Naive thymus-derived CD4-positive, alpha-beta T cell (primary cell): ENCODE measurements at regions not wholly inside any gene's neighbourhood (a gene's known extent, or its start where the extent isn't known, plus 50 kb on each side); places are given as distances from the start of the nearest gene placed in this dataset.

Experiments
- ATAC-seq: fragments of 150-1000 bp; cut with Tn5 transposase; 2 replicates; pipeline ENCODE4 v1.10.0; 2021; ENCODE audit warnings: mild to moderate bottlenecking, moderate library complexity
- CTCF ChIA-PET: fragments of 350-600 bp; sonication (Branson Sonifier 250); formaldehyde crosslinking; loops from one replicate; lab custom pipeline; 2021; ENCODE audit warnings: antibody characterized with exemption; lab: Charles Lee
- POLR2A ChIA-PET: fragments of 350-600 bp; sonication (Branson Sonifier 250); formaldehyde crosslinking; loops from one replicate; lab custom pipeline; 2021; ENCODE audit warnings: antibody characterized with exemption, inconsistent platforms; lab: Charles Lee
- DNase-seq, 9 donors: peaks; one replicate each; pipeline versions ENCODE4 v3.0.0 to v3.0.0-alpha.2; 2020 to 2022; ENCODE audit warnings: mixed read lengths in 1 of 9
- H3K27ac ChIP-seq: one replicate; pipeline ENCODE4 v1.7.0; 2013; ENCODE audit warnings: mild to moderate bottlenecking, low read depth, low read length, moderate library complexity
- H3K27me3 ChIP-seq, 2 donors: one replicate each; pipeline ENCODE4 v1.7.0; 2013; ENCODE audit warnings: low read length in 2 of 2, mild to moderate bottlenecking in 2 of 2, moderate library complexity in 2 of 2; ENCODE audit not compliant: control insufficient read depth in 2 of 2, insufficient read depth in 2 of 2
- H3K36me3 ChIP-seq, 3 experiments: 1 replicate in 2 of 3; 2 replicates in 1 of 3; pipeline ENCODE4 v1.7.0; 2013; ENCODE audit warnings: low read length in 3 of 3, mild to moderate bottlenecking in 3 of 3, moderate library complexity in 1 of 3; ENCODE audit not compliant: insufficient read depth in 3 of 3, control insufficient read depth in 2 of 3
- H3K4me1 ChIP-seq, 2 donors: one replicate each; pipeline ENCODE4 v1.7.0; 2013; ENCODE audit warnings: low read length in 2 of 2, mild to moderate bottlenecking in 2 of 2, moderate library complexity in 1 of 2; ENCODE audit not compliant: control insufficient read depth in 2 of 2, insufficient read depth in 2 of 2
- H3K4me3 ChIP-seq: 2 replicates; pipeline ENCODE4 v1.7.0; 2013; ENCODE audit warnings: mild to moderate bottlenecking, low read length
- H3K9me3 ChIP-seq, 3 experiments: 1 replicate in 2 of 3; 2 replicates in 1 of 3; pipeline ENCODE4 v1.7.0; 2013; ENCODE audit warnings: low read length in 3 of 3; ENCODE audit not compliant: control insufficient read depth in 2 of 3
- H3K27ac Mint-ChIP-seq, 9 donors: one replicate each; pipeline ENCODE4 v1.8.0; 2020 to 2022; ENCODE audit warnings: mixed read lengths in 9 of 9, mild to moderate bottlenecking in 8 of 9, moderate library complexity in 5 of 9, inconsistent platforms in 2 of 9
- H3K27me3 Mint-ChIP-seq, 5 donors: one replicate each; pipeline ENCODE4 v1.8.0; 2021 to 2022; ENCODE audit warnings: mixed read lengths in 5 of 5, mild to moderate bottlenecking in 1 of 5
- H3K36me3 Mint-ChIP-seq, 5 donors: one replicate each; pipeline ENCODE4 v1.8.0; 2020 to 2022; ENCODE audit warnings: mixed read lengths in 5 of 5, mild to moderate bottlenecking in 3 of 5, inconsistent platforms in 1 of 5
- H3K4me1 Mint-ChIP-seq, 7 donors: one replicate each; pipeline ENCODE4 v1.8.0; 2020 to 2022; ENCODE audit warnings: mixed read lengths in 7 of 7, mild to moderate bottlenecking in 3 of 7, inconsistent platforms in 1 of 7
- H3K4me3 Mint-ChIP-seq, 10 donors: one replicate each; pipeline ENCODE4 v1.8.0; 2020 to 2022; ENCODE audit warnings: mild to moderate bottlenecking in 10 of 10, mixed read lengths in 10 of 10, moderate library complexity in 6 of 10, inconsistent platforms in 2 of 10
- H3K9me3 Mint-ChIP-seq, 11 donors: one replicate each; pipeline ENCODE4 v1.8.0; 2020 to 2022; ENCODE audit warnings: mixed read lengths in 11 of 11, mild to moderate bottlenecking in 4 of 11, inconsistent platforms in 1 of 11, moderate library complexity in 1 of 11
- intact Hi-C, 2 donors: fragments of 100-400 bp; cut with micrococcal nuclease; formaldehyde crosslinking; loops; one replicate each; pipeline ENCODE4 v1.15.1; 2023

DNA sequence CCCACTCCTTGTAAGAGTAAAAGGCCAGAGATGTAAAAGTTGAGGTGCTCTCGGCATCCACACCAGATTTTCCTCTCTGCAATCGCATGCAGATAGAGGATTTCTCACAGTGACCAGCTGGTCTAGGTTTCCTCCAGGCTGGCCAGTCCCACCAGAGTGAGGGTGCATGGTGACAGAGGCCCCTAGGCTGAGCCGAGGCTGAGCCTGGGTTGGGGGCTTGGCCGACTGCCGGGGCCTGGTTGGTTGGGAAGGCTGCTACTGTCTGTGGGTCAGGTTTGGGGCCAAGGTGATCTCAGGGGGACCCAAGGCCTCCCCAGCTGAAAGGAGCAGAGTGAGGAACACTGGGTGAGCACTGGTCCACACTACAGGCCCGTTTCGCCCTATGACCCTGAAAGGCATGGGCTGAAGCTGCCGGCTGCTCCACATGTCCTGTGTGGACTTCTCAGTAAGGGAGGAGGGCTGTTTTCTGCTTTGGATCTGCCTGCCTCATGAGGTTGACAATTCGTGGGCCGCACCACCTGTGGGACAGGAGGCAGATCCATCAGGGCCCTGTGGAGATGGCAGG lies 400.8 kb upstream of the IRX4 start:
- POLR2A ChIA-PET, result no interaction called here
- no peak overlapping the region for H3K4me3 Mint-ChIP-seq
- CTCF ChIA-PET, result no interaction called here

DNA sequence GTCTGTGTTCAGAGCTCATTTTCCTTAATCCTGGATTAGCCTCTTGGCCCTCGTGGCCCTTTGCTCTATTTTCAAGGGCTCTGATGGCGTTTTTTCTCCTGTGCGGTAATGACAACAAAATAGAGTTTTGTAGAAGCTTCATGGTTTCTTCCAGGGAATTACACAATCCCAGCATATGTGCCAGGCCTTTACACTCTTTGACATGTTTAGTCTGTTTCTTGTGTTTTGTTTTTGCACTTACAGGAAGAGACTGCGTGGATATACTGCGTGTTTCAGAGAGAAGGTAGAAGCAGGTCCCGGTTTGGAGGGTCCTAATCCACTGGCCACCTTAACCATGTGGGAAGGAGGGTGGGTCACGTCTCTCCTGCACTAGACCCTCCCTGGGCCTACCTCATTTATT lies 400.2 kb upstream of the IRX4 start:
- no peak overlapping the region for H3K27ac ChIP-seq
- H3K27ac Mint-ChIP-seq, result no peak overlapping the region
- peaks cover 0 to 1% (median 0%) of the 10 kb centered on the region in 7 donors for H3K4me1 Mint-ChIP-seq
- no peaks in the 10 kb centered on the region for H3K36me3 ChIP-seq
- ChIA-PET POLR2A (no interaction called here), CTCF (no interaction called here)
- peaks cover 0 to 5% (median 0%) of the 10 kb centered on the region in 11 donors for H3K9me3 Mint-ChIP-seq
- no peak overlapping the region for H3K4me3 Mint-ChIP-seq
- peaks cover 0 to 7% (median 4%) of the 10 kb centered on the region in 5 donors for H3K27me3 Mint-ChIP-seq
- H3K36me3 Mint-ChIP-seq, result no peaks in the 10 kb centered on the region
- ATAC-seq (no peak), DNase-seq (no peak)
- no peaks in the 10 kb centered on the region for H3K27me3 ChIP-seq
- intact Hi-C loops, result no loop called here
- H3K4me3 ChIP-seq, result no peak overlapping the region
- no peaks in the 10 kb centered on the region for H3K4me1 ChIP-seq
- no peaks in the 10 kb centered on the region for H3K9me3 ChIP-seq

More for the DNA sequence above, 400.8 kb upstream of the IRX4 start:
- no peaks in the 10 kb centered on the region for H3K36me3 Mint-ChIP-seq
- H3K27me3 Mint-ChIP-seq, result peaks cover 0 to under 1% (median under 1%) of the 10 kb centered on the region in 5 donors
- intact Hi-C loops, result no loop called here
- no peak overlapping the region for H3K27ac Mint-ChIP-seq
- no peak overlapping the region for H3K27ac ChIP-seq
- H3K9me3 Mint-ChIP-seq, result peaks cover 0 to 5% (median 0%) of the 10 kb centered on the region in 11 donors
- no peaks in the 10 kb centered on the region for H3K36me3 ChIP-seq
- DNase-seq (no peak), ATAC-seq (no peak)
- H3K4me1 ChIP-seq, result no peaks in the 10 kb centered on the region
- no peak overlapping the region for H3K4me3 ChIP-seq
- H3K9me3 ChIP-seq, result no peaks in the 10 kb centered on the region
- no peaks in the 10 kb centered on the region for H3K27me3 ChIP-seq
- H3K4me1 Mint-ChIP-seq, result peaks cover 0 to 1% (median 0%) of the 10 kb centered on the region in 7 donors

DNA sequence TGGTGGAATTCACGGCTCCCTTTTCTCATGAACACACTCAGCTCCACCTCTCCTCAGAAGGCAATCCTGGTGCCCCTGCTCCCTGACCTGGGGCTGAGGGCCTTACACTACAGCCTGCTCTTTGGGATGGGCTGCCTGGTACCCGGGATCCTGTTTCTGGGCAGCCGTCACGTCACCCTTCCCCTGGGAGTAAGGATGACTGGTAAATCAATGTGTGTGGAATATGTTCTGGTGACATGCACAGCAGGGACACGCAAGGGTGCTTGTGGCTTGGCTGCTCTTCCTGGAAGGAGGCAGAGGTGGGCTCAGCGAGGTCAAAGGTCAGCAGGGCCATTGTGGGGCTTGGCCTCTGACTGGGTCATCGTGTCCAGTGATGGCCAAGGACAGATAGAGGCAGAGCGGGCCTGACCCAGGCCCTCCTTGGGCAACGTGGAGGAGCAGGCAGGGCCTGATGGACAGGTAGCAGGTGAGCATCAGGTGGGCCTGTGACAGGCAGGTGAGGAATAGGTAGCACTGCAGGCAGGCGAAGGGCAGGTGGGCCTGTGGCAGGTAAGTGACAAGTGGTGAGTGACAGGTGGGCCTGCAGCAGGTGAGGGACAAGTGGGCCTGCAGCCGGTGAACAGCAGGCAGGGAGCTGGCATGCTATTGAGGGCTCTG lies 399.4 kb upstream of the IRX4 start:
- ATAC-seq (no peak), DNase-seq (no peak)
- H3K27me3 ChIP-seq, result no peaks in the 10 kb centered on the region
- no peak overlapping the region for H3K4me3 Mint-ChIP-seq
- POLR2A ChIA-PET, result no interaction called here
- H3K4me1 Mint-ChIP-seq, result peaks cover 0 to 1% (median 0%) of the 10 kb centered on the region in 7 donors
- no peak overlapping the region for H3K27ac ChIP-seq
- H3K27me3 Mint-ChIP-seq, result peaks cover 0 to 14% (median 4%) of the 10 kb centered on the region in 5 donors
- H3K36me3 Mint-ChIP-seq, result no peaks in the 10 kb centered on the region
- no peak overlapping the region for H3K4me3 ChIP-seq
- H3K36me3 ChIP-seq, result no peaks in the 10 kb centered on the region
- H3K27ac Mint-ChIP-seq, result no peak overlapping the region
- intact Hi-C loops, result no loop called here
- H3K4me1 ChIP-seq, result no peaks in the 10 kb centered on the region
- peaks cover 0 to 5% (median 0%) of the 10 kb centered on the region in 11 donors for H3K9me3 Mint-ChIP-seq
- CTCF ChIA-PET, result no interaction called here
- no peaks in the 10 kb centered on the region for H3K9me3 ChIP-seq

DNA sequence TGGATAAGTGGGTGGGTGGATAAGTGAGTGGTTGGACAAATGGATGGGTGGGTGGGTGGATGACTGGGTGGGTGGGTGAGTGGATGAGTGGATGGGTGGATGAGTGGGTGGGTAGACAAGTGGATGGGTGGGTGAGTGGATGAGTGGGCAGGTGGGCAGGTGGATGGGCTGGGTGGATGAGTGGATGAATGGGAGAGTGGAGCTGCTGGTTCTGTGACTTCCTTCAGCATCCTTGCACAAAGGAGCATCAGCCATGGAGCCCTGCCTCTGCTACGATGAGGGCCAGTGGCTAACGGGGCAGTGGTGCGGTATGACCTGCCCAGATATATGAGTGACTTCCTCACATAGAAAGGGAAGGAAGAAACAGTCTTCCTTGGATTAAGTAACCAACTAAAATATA lies 398.7 kb upstream of the IRX4 start:
- Histone ChIP-seq H3K27ac (no peak overlapping the region), H3K4me1 (no peaks in the 10 kb centered on the region), H3K27me3 (no peaks in the 10 kb centered on the region), H3K36me3 (no peaks in the 10 kb centered on the region), H3K4me3 (no peak overlapping the region), H3K9me3 (no peaks in the 10 kb centered on the region)
- ChIA-PET POLR2A (no interaction called here), CTCF (no interaction called here)
- Mint-ChIP-seq H3K27me3 (peaks cover 0 to 14% (median 4%) of the 10 kb centered on the region in 5 donors), H3K9me3 (peaks cover 0 to 5% (median 0%) of the 10 kb centered on the region in 11 donors), H3K4me1 (no peaks in the 10 kb centered on the region), H3K36me3 (no peaks in the 10 kb centered on the region), H3K4me3 (no peak overlapping the region), H3K27ac (no peak overlapping the region)
- intact Hi-C loops, result no loop called here
- DNase-seq (no peak), ATAC-seq (no peak)

DNA sequence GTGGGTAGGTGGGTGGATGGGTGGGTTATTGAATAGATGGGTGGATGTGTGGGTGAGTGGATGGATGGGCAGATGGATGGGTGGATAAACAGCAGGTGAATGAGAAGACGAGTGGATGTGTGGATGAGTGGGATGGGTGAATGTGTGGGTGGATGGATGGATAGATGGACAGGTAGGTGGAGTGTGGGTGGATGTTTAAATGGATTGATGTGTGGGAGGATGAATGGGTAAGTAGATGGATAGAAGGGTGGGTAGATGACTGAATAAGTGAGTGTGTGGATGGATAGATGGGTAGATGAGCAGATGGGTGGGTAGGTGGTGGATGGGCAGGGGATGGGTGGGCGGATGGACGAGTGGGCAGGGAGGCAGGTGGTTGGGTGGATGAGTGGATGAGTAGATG lies 397.6 kb upstream of the IRX4 start:
- ATAC-seq, result no peak
- POLR2A ChIA-PET, result no interaction called here
- Histone ChIP-seq H3K36me3 (no peaks in the 10 kb centered on the region), H3K27me3 (no peaks in the 10 kb centered on the region), H3K4me1 (no peaks in the 10 kb centered on the region), H3K27ac (no peak overlapping the region), H3K4me3 (no peak overlapping the region), H3K9me3 (no peaks in the 10 kb centered on the region)
- H3K4me3 Mint-ChIP-seq, result no peak overlapping the region
- no peak overlapping the region for H3K27ac Mint-ChIP-seq
- no peaks in the 10 kb centered on the region for H3K36me3 Mint-ChIP-seq
- DNase-seq, result no peak
- CTCF ChIA-PET, result no interaction called here
- intact Hi-C loops, result no loop called here
- peaks cover 0 to 2% (median 0%) of the 10 kb centered on the region in 7 donors for H3K4me1 Mint-ChIP-seq
- H3K27me3 Mint-ChIP-seq, result peaks cover 0 to 16% (median 5%) of the 10 kb centered on the region in 5 donors
- peaks cover 0 to 5% (median 0%) of the 10 kb centered on the region in 11 donors for H3K9me3 Mint-ChIP-seq

DNA sequence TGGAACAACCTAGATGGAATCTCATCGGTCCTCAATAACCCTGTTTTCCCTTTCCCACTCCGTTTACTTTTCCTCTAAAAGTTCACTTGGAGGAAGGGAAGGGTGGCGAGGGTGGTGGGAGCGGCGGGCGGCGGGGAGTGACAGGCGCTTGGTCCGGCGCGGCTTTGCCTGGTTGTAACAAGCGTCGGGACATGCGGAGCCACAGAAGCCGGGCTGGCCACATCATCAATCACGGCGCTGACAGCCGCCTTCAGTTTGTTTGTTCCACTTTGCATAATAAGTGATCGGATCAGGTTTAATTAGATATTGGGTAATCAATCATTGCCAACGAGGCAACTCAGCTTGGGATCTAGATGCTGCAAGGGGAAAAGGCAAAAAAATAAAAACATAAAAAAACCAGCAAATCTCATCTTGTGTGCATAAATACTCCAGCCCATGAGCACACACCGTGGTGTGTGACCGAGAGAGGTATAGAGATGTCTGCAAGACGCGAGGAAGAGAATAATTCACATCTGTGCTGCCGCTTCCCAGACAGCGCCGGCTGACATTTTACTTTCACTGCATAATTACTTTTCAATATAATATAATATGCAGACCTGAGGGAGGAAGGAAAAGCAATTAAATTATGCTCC lies 396.2 kb upstream of the IRX4 start:
- Mint-ChIP-seq H3K4me3 (no peak overlapping the region), H3K36me3 (no peaks in the 10 kb centered on the region)
- no peaks in the 10 kb centered on the region for H3K9me3 ChIP-seq

More for the DNA sequence above, 396.2 kb upstream of the IRX4 start:
- Histone ChIP-seq H3K27ac (no peak overlapping the region), H3K27me3 (no peaks in the 10 kb centered on the region), H3K4me1 (no peaks in the 10 kb centered on the region), H3K36me3 (no peaks in the 10 kb centered on the region), H3K4me3 (no peak overlapping the region)
- Mint-ChIP-seq H3K27me3 (peaks cover 0 to 19% (median 7%) of the 10 kb centered on the region in 5 donors), H3K4me1 (peaks cover 0 to 2% (median 0%) of the 10 kb centered on the region in 7 donors), H3K27ac (no peak overlapping the region), H3K9me3 (peaks cover 0 to 5% (median 0%) of the 10 kb centered on the region in 11 donors)
- DNase-seq (no peak), ATAC-seq (no peak)
- CTCF ChIA-PET, result no interaction called here
- intact Hi-C loops, result no loop called here
- POLR2A ChIA-PET, result no interaction called here
